ENCODE measurements at regions not wholly inside any gene's neighbourhood (a gene's known extent, or its start where the extent isn't known, plus 50 kb on each side); places are given as distances from the start of the nearest gene placed in this dataset.

- H3K9ac ChIP-seq (ENCODE audit: low read length), result no peak overlapping the region
- H3K4me3 ChIP-seq (ENCODE audit: low read depth, low read length, poor library complexity, severe bottlenecking), result no peak overlapping the region
Measured at GRCh38 chr2:220276741-220277444, 649.5 kb downstream of the SLC4A3 start.

GRCh38 chr2:220277445-220277975, 650.1 kb downstream of the SLC4A3 start:
- no peaks in the 10 kb centered on the region for H3K27me3 ChIP-seq (ENCODE audit: insufficient read depth, low read length)
- H3K9me3 ChIP-seq (ENCODE audit: low read length), result no peaks in the 10 kb centered on the region
- no peak overlapping the region for H2AFZ ChIP-seq (ENCODE audit: low read length)
- no peaks in the 10 kb centered on the region for H3K4me1 ChIP-seq (ENCODE audit: insufficient read depth, low read length, severe bottlenecking)
- no peak overlapping the region for H3K9ac ChIP-seq (ENCODE audit: low read length)
- no peaks in the 10 kb centered on the region for H3K36me3 ChIP-seq (ENCODE audit: insufficient read depth, low read length)
- no peak overlapping the region for H3K27ac ChIP-seq (ENCODE audit: low read depth, low read length, poor library complexity, severe bottlenecking)
- H3F3A ChIP-seq (ENCODE audit: insufficient read depth, low read length), result no peaks in the 10 kb centered on the region
- no peaks in the 10 kb centered on the region for H3K9me2 ChIP-seq (ENCODE audit: low read depth, low read length)
- H3K4me2 ChIP-seq (ENCODE audit: low read length), result no peak overlapping the region
- H3K79me2 ChIP-seq (ENCODE audit: insufficient read depth, low read length), result no peaks in the 10 kb centered on the region
- H4K20me1 ChIP-seq (ENCODE audit: insufficient read depth, low read length), result no peaks in the 10 kb centered on the region
- no peak overlapping the region for H3K4me3 ChIP-seq (ENCODE audit: low read depth, low read length, poor library complexity, severe bottlenecking)
- TF ChIP-seq CTCF (IDR thresholded peaks at IDR 0.05; ENCODE audit: low read length), result no peak
- no peak for TF ChIP-seq EZH2 (IDR thresholded peaks at IDR 0.05; ENCODE audit: borderline replicate concordance, low read length)

More at GRCh38 chr2:220276741-220277444, 649.5 kb downstream of the SLC4A3 start:
- Histone ChIP-seq H3K36me3 (ENCODE audit: insufficient read depth, low read length) (no peaks in the 10 kb centered on the region), H2AFZ (ENCODE audit: low read length) (no peak overlapping the region), H3K9me3 (ENCODE audit: low read length) (no peaks in the 10 kb centered on the region), H3K9me2 (ENCODE audit: low read depth, low read length) (no peaks in the 10 kb centered on the region), H4K20me1 (ENCODE audit: insufficient read depth, low read length) (no peaks in the 10 kb centered on the region), H3F3A (ENCODE audit: insufficient read depth, low read length) (no peaks in the 10 kb centered on the region), H3K4me1 (ENCODE audit: insufficient read depth, low read length, severe bottlenecking) (no peaks in the 10 kb centered on the region), H3K4me2 (ENCODE audit: low read length) (no peak overlapping the region), H3K79me2 (ENCODE audit: insufficient read depth, low read length) (no peaks in the 10 kb centered on the region), H3K27me3 (ENCODE audit: insufficient read depth, low read length) (no peaks in the 10 kb centered on the region), H3K27ac (ENCODE audit: low read depth, low read length, poor library complexity, severe bottlenecking) (no peak overlapping the region)
- no peak for TF ChIP-seq CTCF (IDR thresholded peaks at IDR 0.05; ENCODE audit: low read length)
- no peak for TF ChIP-seq EZH2 (IDR thresholded peaks at IDR 0.05; ENCODE audit: borderline replicate concordance, low read length)

GRCh38 chr2:220278022-220278421, 650.6 kb downstream of the SLC4A3 start:
- Histone ChIP-seq H3K9me3 (ENCODE audit: low read length) (no peaks in the 10 kb centered on the region), H2AFZ (ENCODE audit: low read length) (no peak overlapping the region), H3K36me3 (ENCODE audit: insufficient read depth, low read length) (no peaks in the 10 kb centered on the region), H3K27ac (ENCODE audit: low read depth, low read length, poor library complexity, severe bottlenecking) (no peak overlapping the region), H3K9me2 (ENCODE audit: low read depth, low read length) (no peaks in the 10 kb centered on the region), H3K4me2 (ENCODE audit: low read length) (no peak overlapping the region), H3K9ac (ENCODE audit: low read length) (no peak overlapping the region), H4K20me1 (ENCODE audit: insufficient read depth, low read length) (no peaks in the 10 kb centered on the region), H3K79me2 (ENCODE audit: insufficient read depth, low read length) (no peaks in the 10 kb centered on the region), H3F3A (ENCODE audit: insufficient read depth, low read length) (no peaks in the 10 kb centered on the region), H3K27me3 (ENCODE audit: insufficient read depth, low read length) (no peaks in the 10 kb centered on the region), H3K4me3 (ENCODE audit: low read depth, low read length, poor library complexity, severe bottlenecking) (no peak overlapping the region), H3K4me1 (ENCODE audit: insufficient read depth, low read length, severe bottlenecking) (no peaks in the 10 kb centered on the region)
- TF ChIP-seq CTCF (IDR thresholded peaks at IDR 0.05; ENCODE audit: low read length) (no peak), EZH2 (IDR thresholded peaks at IDR 0.05; ENCODE audit: borderline replicate concordance, low read length) (no peak)

Data from OCI-LY1 (cell line).